GM13976 (cell line): ENCODE measurements at regions not wholly inside any gene's neighbourhood (a gene's known extent, or its start where the extent isn't known, plus 50 kb on each side); places are given as distances from the start of the nearest gene placed in this dataset.

Experiments
- DNase-seq: peaks from one replicate; pipeline ENCODE4 v3.0.0; 2012; ENCODE audit warnings: low spot score
- in situ Hi-C: fragments of 300-500 bp; cut with MboI; formaldehyde crosslinking; loops from one replicate; pipeline ENCODE4 v1.12.0; 2022; ENCODE audit warnings: low sequenced_read_pairs, mixed read lengths, inconsistent platforms; ENCODE audit not compliant: unreplicated experiment
- TF ChIP-seq, protein P1 (sequence below): IDR thresholded peaks from 2 replicates; pipeline ENCODE4 v1.5.1; 2012; ENCODE audit warnings: borderline replicate concordance, mild to moderate bottlenecking; ENCODE audit not compliant: insufficient read depth; ENCODE audit errors: extremely low read depth, missing control alignments, control extremely low read depth

DNA sequence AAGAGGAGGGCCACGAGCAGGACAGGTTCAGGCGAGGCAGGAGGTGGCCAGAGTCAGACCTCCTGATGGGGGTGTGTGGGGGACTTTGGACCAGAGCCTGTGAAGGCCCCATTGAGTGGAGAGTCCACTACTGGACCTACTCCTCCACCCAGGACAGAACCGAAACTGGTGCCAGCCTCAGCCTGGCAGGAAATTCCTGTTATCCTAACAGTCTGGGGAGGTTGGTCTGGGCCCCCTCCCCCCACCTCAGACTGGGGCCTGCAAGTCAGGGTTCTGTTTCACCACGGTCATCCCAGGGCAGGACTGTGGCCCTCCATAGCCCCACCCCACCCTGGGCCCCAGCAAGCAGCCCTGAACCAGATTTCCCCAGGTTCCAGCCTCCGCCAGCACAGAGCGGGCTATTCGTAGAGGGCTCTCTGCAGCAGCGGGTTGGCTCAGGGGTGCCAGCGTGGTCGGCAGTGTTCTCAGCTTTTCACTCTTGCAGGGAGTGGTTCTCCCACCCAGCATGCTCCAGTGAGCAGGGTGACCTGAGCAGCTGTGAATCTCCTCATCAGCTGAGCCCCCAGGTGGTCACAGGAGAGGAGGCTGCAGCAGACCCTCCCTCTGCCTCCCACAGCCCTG lies 217.3 kb downstream of the TBC1D2B start:
- TF ChIP-seq, protein P1, sequence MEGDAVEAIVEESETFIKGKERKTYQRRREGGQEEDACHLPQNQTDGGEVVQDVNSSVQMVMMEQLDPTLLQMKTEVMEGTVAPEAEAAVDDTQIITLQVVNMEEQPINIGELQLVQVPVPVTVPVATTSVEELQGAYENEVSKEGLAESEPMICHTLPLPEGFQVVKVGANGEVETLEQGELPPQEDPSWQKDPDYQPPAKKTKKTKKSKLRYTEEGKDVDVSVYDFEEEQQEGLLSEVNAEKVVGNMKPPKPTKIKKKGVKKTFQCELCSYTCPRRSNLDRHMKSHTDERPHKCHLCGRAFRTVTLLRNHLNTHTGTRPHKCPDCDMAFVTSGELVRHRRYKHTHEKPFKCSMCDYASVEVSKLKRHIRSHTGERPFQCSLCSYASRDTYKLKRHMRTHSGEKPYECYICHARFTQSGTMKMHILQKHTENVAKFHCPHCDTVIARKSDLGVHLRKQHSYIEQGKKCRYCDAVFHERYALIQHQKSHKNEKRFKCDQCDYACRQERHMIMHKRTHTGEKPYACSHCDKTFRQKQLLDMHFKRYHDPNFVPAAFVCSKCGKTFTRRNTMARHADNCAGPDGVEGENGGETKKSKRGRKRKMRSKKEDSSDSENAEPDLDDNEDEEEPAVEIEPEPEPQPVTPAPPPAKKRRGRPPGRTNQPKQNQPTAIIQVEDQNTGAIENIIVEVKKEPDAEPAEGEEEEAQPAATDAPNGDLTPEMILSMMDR = no peak
- in situ Hi-C loops = no loop called here
- DNase-seq = no peak

DNA sequence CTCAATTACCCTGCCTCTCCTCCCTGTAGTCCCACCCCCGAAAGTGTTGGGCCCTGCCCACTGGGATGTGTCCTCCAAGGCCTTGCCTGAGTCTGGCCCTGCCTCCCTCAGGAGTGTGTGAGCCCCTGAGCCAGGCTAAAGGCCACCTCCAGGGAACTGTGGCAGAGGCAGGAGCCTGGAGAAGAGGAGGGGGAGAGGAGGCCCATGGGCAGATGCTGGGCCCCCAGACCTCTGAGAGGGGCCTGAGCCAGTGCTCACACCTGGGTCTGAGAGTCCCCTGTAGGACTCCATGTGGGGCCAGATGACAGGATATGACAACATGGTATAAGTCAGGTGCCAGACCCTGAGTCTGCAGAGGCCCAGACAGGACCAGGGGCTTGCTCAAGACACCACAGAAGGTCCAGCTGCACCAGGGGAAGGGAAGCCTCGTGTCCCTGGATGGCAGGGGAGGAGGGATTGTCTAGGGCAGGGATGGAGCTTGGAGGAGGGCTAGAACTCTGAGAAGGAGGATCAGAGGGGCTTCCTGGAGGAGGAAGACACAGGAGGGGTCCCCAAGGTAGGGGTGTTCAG lies 217.9 kb downstream of the TBC1D2B start:
- TF ChIP-seq, protein P1 = no peak
- DNase-seq = no peak
- in situ Hi-C loops = no loop called here

DNA sequence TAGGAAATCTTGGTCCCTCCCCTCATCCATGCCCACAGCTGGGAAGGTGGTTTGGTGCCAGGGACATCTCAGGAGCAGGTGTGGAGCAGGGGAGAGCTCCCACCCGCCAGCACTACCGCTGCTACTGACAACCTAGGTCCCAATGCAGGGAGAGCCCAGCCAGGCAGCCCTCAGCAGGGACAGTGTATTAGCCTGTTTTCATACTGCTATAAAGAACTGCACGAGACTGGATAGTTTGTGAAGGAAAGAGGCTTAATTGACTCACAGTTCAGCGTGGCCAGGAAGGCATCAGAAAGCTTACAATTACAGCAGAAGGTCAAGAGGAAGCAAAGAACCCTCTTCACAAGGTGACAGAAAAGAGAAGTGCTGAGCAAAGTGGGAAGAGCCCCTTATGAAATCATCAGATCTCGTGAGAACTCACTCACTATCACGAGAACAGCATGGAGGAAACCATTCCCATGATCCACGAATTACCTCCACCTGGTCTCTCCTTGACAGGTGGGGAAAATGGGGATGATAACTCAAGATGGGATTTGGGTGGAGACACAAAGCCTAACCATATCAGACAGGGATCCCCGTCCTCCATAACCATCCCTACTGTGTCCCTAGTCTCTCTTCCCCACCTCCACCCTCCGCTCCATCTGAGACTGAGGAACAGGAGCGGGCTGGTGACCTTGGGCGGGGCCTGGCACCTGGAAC lies 218.6 kb downstream of the TBC1D2B start:
- TF ChIP-seq, protein P1 = no peak
- no peak for DNase-seq
- in situ Hi-C loops = no loop called here

DNA sequence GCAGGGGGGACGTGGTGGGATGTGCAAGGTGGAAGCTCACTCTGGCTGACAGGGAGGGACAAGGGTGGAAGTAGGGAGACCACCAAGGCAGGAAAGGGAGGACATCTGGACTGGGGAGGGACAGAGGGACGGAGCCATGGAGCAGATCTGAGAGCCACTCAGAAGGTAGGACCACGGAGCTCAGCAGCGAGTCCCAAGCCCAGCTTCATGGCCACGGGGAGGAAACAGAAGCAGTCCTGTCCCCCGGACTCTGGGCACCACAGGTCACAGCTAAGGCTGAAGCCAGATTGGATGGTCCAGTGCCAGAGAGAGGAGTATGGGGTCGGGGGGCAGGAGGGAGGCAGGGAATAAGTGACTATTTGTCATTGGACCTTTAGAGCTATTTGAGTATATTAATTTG lies 220.1 kb downstream of the TBC1D2B start:
- in situ Hi-C loops = no loop called here
- TF ChIP-seq, protein P1 = no peak
- no peak for DNase-seq

DNA sequence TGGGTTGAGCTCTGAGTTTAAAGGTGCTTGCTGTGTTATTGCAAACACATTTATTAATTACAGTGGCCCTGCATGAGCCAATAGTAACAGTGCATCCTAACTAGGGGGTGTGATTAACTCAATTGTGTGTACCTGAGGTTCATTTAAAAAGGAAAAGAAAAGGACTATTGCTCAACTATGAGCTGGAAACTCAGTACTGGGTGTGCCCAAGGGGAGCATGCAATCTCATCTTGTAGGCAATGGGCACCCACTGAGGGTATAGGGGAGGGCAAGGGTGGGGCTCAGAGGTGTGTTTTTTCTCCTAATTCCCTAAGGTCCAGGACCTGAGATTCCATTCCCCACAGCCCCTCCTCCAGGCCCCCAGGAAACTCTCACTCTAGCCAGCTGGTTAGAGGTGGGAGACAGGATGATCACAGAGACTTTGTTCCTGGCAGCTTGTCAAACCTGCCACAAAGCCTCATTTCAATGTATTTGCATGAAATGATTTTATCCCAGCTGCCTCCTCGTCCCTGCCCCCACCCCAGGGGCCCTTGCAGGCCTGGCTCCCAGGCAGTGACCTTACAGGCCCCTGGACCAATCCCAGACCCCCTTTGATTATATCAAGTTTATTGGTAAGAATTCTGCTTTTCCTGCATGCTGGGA lies 220.7 kb downstream of the TBC1D2B start:
- in situ Hi-C loops = no loop called here
- DNase-seq = no peak
- TF ChIP-seq, protein P1 = no peak

DNA sequence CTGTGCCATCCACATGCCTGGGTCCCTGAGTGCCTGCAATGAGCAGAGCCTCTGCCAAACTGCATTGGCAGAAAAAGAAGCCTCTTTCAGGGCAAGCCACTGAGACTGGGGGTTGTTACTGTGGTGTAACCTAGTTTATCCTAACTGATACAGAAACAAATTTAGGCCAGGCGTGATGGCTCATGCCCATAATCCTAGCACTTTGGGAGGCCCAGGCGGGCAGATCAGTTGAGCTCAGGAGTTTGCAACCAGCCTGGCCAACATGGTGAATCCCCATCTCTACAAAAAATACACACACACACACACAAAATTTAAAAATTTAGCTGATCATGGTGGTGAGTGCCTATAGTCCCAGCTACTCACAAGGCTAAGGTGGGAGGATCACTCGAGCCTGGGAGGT lies 221.6 kb downstream of the TBC1D2B start:
- TF ChIP-seq, protein P1 = no peak
- DNase-seq = no peak
- in situ Hi-C loops = no loop called here
